Stimulated activated CD4-positive, alpha-beta T cell treated with anti-CD3 and anti-CD28 coated beads, Interleukin-15, amount 100 ng/mL, for 24 hours (primary cell): ENCODE measurements at regions not wholly inside any gene's neighbourhood (a gene's known extent, or its start where the extent isn't known, plus 50 kb on each side); places are given as distances from the start of the nearest gene placed in this dataset.

Experiments
- DNase-seq: peaks from one replicate; pipeline ENCODE4 v3.0.0-alpha.2; 2020

- DNase-seq, result no peak
Observed at GRCh38 chr18:2407961-2408360, 163.3 kb downstream of the METTL4 start.

- DNase-seq, result no peak
Observed at GRCh38 chr18:2409906-2410305, 161.4 kb downstream of the METTL4 start.

- no peak for DNase-seq
Observed at GRCh38 chr18:2410688-2411087, 160.6 kb downstream of the METTL4 start.

- no peak for DNase-seq
Observed at GRCh38 chr18:2411381-2411960, 159.8 kb downstream of the METTL4 start.

GRCh38 chr18:2412281-2412680 is 159.0 kb downstream of the METTL4 start:
- no peak for DNase-seq

- DNase-seq, result no peak
Observed at GRCh38 chr18:2412996-2413751, 158.1 kb downstream of the METTL4 start.

- no peak for DNase-seq
Observed at GRCh38 chr18:2414235-2414634, 157.1 kb downstream of the METTL4 start.

GRCh38 chr18:2415656-2416055 is 155.6 kb downstream of the METTL4 start:
- DNase-seq, result no peak

- no peak for DNase-seq
Observed at GRCh38 chr18:2417861-2418610, 153.3 kb downstream of the METTL4 start.

GRCh38 chr18:2420367-2420766 is 150.9 kb downstream of the METTL4 start:
- no peak for DNase-seq

GRCh38 chr18:2423761-2424160 is 147.5 kb downstream of the METTL4 start:
- no peak for DNase-seq

- no peak for DNase-seq
Observed at GRCh38 chr18:2424420-2424819, 146.9 kb downstream of the METTL4 start.

- DNase-seq, result no peak
Observed at GRCh38 chr18:2425426-2426317, 145.6 kb downstream of the METTL4 start.

- no peak for DNase-seq
Observed at GRCh38 chr18:2430191-2430590, 141.1 kb downstream of the METTL4 start.

GRCh38 chr18:2431806-2432205 is 139.5 kb downstream of the METTL4 start:
- no peak for DNase-seq

- no peak for DNase-seq
Observed at GRCh38 chr18:2433366-2433765, 137.9 kb downstream of the METTL4 start.

- no peak for DNase-seq
Observed at GRCh38 chr18:2441544-2441943, 129.8 kb downstream of the METTL4 start.

- DNase-seq, result no peak
Observed at GRCh38 chr18:2442006-2442405, 129.3 kb downstream of the METTL4 start.

GRCh38 chr18:2442726-2443275 is 128.5 kb downstream of the METTL4 start:
- no peak for DNase-seq

- DNase-seq, result no peak
Observed at GRCh38 chr18:2444201-2444875, 127.0 kb downstream of the METTL4 start.

- no peak for DNase-seq
Observed at GRCh38 chr18:2448565-2449151, 122.6 kb downstream of the METTL4 start.

- no peak for DNase-seq
Observed at GRCh38 chr18:2451556-2451955, 119.7 kb downstream of the METTL4 start.
